Kidney tubule cell (primary cell): ENCODE measurements at regions not wholly inside any gene's neighbourhood (a gene's known extent, or its start where the extent isn't known, plus 50 kb on each side); places are given as distances from the start of the nearest gene placed in this dataset.

Source experiments
- DNase-seq: peaks from one replicate; pipeline ENCODE4 v3.0.0-alpha.2; 2018; ENCODE audit warnings: low spot score

DNA sequence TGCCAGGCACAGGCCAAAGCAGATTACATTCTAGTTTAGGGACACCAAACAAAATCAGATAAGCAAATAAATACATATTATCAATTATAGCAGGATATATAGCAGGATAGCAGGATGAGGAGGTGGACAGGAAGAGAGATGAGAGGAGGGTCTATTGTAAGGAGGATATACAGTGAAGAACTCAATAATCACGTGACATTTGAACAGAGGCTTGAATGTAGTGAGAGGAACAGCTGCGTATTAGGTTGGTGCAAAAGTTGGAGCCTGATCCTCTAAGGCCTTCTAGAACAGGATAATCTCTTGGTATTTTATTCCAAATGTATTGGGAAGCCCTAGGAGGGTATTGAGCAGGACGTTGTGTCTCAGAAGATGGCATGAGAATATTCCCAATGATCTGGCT, 136.7 kb downstream of the CYLD start:
- no peak for DNase-seq

DNA sequence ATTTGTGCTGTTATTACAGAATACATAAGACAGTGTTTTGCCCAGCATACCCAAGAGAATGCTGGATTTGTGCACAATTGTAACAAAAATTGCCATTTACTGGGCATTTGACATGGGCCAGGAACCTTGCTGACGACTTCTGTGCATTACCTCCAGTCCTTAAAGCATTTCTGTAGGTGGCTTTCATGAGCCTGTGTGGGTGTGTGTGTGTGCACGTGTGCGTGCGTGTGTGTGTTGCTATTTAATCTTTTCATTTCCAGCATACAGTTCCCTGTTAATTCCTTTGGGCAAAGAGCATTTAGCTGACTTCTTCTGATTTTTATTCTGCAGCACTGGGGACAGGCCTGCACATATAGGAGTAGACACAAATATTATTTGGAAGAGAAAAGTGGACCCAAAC, 134.4 kb downstream of the CYLD start:
- DNase-seq, result no peak

DNA sequence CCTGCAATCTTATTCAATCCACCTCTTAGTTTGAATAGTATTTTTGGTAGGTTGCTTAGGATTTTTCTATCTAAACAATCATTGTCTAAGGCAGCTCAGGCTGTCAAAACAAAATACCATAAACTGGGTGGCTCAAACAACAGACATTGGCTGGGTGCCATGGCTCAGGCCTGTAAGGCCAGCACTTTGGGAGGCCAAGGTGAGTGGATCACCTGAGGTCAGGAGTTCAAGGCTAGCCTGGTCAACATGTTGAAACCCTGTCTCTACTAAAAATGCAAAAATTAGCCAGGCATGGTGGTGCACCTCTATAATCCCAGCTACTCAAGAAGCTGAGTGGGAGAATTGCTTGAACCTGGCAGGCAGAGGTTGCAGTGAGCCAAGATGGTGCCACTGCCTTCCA, 126.7 kb downstream of the CYLD start:
- no peak for DNase-seq

GRCh38 chr16:50866806-50867205, 124.9 kb downstream of the CYLD start:
- no peak for DNase-seq

GRCh38 chr16:50864386-50864785, 122.5 kb downstream of the CYLD start:
- DNase-seq, result no peak

DNA sequence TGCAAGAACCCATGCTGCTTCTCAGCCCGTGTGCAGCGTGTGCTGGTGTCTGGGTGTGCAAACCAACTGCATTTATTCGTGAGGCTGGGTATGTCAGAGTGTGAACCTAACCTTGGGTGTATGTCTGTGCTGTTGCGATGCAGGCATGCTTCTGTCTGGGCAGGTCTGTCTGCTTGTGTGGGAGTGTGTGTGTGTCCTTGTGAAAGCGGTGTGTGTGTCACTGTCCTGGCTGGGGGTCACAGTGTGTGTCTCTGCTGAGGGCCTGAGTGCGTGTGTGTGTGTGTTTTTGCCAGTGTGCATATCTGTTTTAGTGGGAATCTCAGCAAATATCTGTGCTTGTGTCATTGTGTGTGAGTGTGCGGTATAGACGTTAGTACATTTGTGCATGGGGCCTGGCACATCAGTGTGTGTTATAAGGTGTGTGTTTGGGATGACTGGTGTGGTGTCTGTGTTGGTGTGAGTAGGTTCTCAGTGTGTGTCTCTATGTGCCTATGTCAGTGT, 121.8 kb downstream of the CYLD start:
- DNase-seq, result no peak

DNA sequence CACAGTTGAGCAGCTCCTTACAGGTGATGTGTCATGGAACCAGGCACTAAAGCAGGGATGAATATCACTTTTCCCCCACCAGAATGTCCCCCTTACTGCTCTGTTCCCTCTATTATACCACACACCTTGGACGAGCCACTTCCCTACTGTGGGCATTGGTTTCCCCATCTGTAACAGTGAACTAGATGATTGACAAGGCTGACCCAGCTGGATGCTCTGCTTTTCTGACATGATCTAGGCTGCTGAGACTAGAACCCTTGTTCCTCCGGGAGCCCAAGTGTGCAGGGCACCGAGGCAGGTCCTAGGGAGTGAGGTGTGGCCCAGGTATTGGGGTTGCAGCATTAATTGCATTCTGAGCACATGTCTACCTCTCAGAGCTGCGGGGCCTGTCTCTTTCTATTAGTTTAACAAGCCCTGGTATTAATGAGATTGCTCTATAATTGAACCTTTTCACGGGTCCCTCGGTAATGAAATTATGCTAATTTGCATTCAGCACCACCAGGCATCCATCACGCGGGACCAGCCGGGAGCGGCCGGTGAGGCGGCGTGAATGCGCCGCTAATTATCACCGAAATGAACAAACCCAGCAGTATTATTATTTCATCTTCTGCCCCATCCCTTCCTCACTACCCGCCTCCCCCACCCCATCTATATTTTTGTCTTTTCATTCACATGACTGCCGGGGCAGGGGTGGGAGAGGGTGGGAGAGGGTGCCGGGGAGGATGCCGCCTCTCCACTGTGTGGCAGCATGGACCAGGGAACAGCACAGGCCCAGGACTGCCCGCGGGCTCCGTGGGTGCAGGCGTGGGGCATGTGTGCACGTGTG, 121.1 kb downstream of the CYLD start:
- DNase-seq, result no peak

DNA sequence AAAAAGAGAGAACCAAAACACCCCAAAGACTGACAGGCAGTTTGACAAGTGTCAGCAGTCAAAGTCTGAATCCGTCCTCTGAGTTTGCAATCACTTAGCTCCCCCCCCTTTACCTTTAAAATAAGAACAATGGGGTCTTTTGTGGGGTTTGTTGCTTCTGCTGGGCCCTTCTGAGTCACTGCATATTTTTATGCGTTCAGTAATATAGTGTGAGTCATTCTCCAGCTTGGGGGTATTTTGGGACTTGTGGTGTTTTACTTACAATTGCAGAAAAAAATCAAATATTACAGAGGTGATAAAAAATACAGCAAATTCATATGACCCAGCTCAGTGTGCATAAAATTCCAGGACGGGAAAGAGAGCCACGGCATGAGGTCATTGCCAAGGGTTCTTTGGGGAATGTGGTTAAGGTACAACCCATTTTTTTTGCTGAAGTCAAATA, 120.1 kb downstream of the CYLD start:
- DNase-seq, result peak; percentile 72

DNA sequence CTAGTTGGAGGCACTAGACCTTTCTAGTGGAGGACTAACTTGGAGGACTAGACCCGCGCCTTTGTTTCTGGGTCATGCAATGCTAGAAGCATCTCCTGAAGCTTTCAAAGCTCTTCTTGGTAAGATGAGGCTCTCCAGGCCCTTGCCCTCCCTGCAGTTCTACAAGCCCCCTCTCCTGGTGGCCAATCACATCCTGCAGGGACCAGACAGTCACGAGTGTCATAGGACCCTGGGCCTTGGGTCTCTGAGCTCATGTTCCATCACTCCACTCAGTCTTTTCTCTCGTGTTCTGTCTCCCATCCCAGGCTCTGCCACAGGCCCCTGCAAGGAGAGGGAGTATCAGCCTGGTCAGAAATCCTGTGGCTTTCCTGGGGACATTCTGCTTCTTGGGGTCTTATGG, 119.6 kb downstream of the CYLD start:
- no peak for DNase-seq

DNA sequence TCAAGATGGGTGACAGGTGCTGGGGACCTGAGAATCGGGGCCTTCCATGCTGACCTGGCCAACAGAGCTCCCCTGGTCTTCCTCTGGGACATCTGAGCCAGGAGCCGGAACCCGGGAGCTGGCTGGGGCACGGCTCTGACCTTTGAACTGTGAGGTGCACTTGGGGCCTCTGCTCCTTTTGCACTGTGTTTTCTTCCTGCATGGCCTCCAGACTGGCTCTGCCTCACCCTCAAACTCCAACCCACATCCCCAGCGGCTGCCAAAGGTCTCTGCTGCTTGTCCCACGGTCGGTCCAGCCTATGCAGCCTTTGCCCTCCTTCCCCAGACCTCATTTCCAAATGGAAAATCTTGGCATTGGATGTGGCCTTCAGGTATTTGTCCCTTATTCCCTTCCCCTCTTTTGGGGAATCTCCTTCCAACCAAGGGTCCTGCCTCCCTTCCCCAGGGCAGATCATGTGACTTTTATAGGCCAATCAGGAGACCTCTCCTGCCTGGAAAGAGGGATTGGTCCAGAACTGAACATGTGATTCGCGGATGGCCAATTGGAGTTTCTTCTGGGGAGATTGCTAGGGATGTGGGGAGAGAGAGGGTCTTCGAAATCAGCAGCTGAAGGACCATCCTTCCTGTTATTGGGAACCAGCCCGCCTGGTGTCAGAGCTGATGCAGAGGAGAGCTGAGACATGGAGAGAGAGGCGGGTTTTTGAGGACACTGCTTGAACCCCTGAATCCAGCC, 117.9 kb downstream of the CYLD start:
- no peak for DNase-seq

- no peak for DNase-seq
Measured at GRCh38 chr16:50858877-50859627, 117.2 kb downstream of the CYLD start.

GRCh38 chr16:50858376-50858775, 116.5 kb downstream of the CYLD start:
- no peak for DNase-seq

GRCh38 chr16:50857881-50858280, 116.0 kb downstream of the CYLD start:
- DNase-seq, result no peak

DNA sequence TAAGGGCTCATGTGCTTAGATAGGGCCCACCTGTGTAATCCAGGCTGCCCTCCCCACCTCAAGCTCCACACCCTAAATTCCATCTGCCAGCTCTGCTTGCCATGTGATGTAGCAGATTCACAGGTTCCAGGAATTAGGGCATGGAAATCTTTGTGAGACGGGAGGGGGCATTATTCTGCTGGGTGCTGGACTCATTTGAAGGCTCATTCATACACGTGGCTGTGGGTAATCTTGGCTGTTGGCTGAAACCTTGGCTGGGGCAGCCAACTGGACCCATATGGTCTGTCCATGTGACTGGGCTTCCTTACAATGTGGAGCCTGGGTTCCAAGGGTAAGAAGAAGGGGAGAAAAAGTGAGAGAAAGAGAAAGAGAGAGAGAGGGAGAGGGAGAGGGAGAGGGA, 115.1 kb downstream of the CYLD start:
- no peak for DNase-seq

GRCh38 chr16:50853329-50853728, 111.4 kb downstream of the CYLD start:
- DNase-seq, result no peak
